Ectodermal cell (in vitro differentiated cells): ENCODE measurements at regions not wholly inside any gene's neighbourhood (a gene's known extent, or its start where the extent isn't known, plus 50 kb on each side); places are given as distances from the start of the nearest gene placed in this dataset.

Experiments
- H3K27ac ChIP-seq: 2 replicates; pipeline ENCODE4 v1.7.0; 2013; ENCODE audit warnings: mild to moderate bottlenecking, low read depth, low read length; ENCODE audit not compliant: insufficient read depth, poor library complexity, severe bottlenecking
- H3K27me3 ChIP-seq: 2 replicates; pipeline ENCODE4 v1.7.0; 2013; ENCODE audit warnings: mild to moderate bottlenecking, low read length; ENCODE audit not compliant: insufficient read depth, control insufficient read depth, poor library complexity, severe bottlenecking
- H3K36me3 ChIP-seq: one replicate; pipeline ENCODE4 v1.7.0; 2013; ENCODE audit warnings: low read length; ENCODE audit not compliant: control insufficient read depth, insufficient read depth
- H3K4me1 ChIP-seq: one replicate; pipeline ENCODE4 v1.7.0; 2013; ENCODE audit warnings: low read length; ENCODE audit not compliant: control insufficient read depth, insufficient read depth
- H3K4me3 ChIP-seq: 2 replicates; pipeline ENCODE4 v1.7.0; 2013; ENCODE audit warnings: low read depth, low read length, control low read depth; ENCODE audit not compliant: insufficient read depth
- H3K9me3 ChIP-seq: 2 replicates; pipeline ENCODE4 v1.7.0; 2013; ENCODE audit warnings: mild to moderate bottlenecking, low read length, moderate library complexity; ENCODE audit not compliant: control insufficient read depth
- WGBS, 2 experiments: methylation state at CpG; one replicate each; pipeline ENCODE4 v1.1.7; 2013; ENCODE audit warnings: missing lambda C conversion rate in 2 of 2; 5-methylcytosine and 5-hydroxymethylcytosine counted together

DNA sequence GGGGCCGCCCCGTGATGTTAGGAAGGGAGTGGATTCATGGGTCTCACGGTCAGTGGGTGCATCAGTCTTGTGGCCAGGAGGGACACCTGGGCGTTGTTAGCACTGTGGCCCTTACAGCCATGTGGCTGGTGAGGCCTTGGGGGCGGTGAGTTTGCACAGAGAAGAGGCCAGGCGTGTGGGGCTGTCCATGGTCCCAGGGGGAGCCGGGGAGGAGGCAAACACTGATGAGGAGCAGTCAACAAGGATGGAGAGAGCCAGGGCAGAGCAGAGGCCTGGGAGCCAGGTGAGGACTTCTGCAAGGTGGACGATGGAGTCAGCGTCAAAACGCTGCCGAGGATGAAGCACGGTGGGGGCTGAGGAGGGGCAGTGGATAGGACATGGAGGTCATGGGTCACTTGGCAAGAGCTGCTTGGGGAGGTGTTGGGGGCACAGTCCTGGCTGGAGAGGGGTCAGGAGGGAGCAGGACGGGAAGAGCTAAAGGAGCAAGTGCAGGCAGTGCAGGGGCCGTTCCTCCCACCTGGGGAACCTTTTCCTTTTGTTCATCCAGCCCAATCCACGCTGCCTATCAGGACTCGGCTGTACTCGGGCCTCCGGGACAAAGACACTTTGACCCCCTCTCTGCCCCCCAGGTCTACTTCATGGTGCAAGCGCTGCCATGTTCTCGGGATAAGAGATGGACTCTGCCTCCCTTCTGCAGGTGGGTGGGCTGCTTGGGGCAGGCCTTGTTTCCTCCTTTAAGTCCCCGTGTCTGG is 801.1 kb downstream of the TBC1D22A start:
- no peaks in the 10 kb centered on the region for H3K4me1 ChIP-seq
- H3K27me3 ChIP-seq: no peaks in the 10 kb centered on the region
- 82 to 86% methylated on average over 21 of the region's 21 CpGs for WGBS, 2 experiments
- H3K27ac ChIP-seq: no peak overlapping the region
- H3K9me3 ChIP-seq: peaks cover 7% of the 10 kb centered on the region
- H3K36me3 ChIP-seq: no peaks in the 10 kb centered on the region
- H3K4me3 ChIP-seq: no peak overlapping the region

DNA sequence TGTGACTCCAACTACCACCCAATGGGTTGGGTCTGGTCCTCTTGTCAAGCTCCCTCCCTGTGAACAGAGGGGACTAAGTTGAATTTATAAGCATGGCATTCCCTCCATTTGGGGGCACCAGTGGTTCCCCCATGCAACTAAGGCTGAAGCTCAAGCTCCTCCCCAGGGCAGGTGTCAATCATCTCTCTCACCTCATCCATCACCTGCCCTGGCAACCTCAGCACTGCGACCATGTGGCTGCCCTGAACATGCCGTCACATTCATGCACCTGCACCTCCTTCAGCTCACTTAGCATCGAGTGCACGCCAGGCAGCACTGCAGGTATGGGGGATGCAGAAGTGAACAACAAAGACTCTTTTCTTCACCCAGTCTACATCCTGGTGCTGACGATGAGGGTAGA is 799.3 kb downstream of the TBC1D22A start:
- 88 to 92% methylated on average over 5 of the region's 5 CpGs for WGBS, 2 experiments
- H3K27ac ChIP-seq: no peak overlapping the region
- no peaks in the 10 kb centered on the region for H3K36me3 ChIP-seq
- peaks cover 10% of the 10 kb centered on the region for H3K9me3 ChIP-seq
- no peaks in the 10 kb centered on the region for H3K4me1 ChIP-seq
- H3K27me3 ChIP-seq: no peaks in the 10 kb centered on the region
- no peak overlapping the region for H3K4me3 ChIP-seq

DNA sequence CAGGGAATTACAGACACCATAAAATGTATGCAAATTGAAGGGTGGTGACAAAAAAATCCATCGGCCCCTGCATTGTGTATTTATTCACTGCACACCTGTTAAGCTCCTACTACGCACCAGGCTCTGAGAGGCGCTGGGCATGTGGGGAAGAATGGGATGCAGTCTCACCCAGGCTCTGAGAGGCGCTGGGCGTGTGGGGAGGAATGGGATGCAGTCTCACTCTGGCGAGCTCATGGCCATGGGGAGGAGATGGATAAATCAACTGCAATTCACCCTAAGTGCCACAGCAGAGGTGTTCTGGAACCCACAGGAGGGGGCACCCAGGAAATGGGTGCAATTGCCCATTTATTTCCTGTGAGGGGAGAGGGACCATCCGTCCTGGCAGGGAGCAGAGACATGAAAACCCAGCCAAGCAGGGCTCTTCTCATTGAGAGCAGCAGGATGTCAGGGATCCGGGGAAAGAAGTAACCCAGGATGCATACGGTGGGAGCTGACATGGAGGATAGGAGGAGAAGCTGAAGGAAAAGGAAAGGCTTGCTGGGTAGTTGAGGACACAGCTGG is 798.7 kb downstream of the TBC1D22A start:
- 81 to 83% methylated on average over 9 of the region's 9 CpGs for WGBS, 2 experiments
- no peak overlapping the region for H3K27ac ChIP-seq

GRCh38 chr22:47558828-47559700 is 796.6 kb downstream of the TBC1D22A start:
- H3K27me3 ChIP-seq: no peaks in the 10 kb centered on the region
- WGBS, 2 experiments: 80 to 82% methylated on average over 16 of the region's 16 CpGs
- H3K36me3 ChIP-seq: no peaks in the 10 kb centered on the region

More for the DNA sequence above, 798.7 kb downstream of the TBC1D22A start:
- Histone ChIP-seq H3K4me1 (no peaks in the 10 kb centered on the region), H3K9me3 (peaks cover 10% of the 10 kb centered on the region), H3K27me3 (no peaks in the 10 kb centered on the region), H3K4me3 (no peak overlapping the region), H3K36me3 (no peaks in the 10 kb centered on the region)

DNA sequence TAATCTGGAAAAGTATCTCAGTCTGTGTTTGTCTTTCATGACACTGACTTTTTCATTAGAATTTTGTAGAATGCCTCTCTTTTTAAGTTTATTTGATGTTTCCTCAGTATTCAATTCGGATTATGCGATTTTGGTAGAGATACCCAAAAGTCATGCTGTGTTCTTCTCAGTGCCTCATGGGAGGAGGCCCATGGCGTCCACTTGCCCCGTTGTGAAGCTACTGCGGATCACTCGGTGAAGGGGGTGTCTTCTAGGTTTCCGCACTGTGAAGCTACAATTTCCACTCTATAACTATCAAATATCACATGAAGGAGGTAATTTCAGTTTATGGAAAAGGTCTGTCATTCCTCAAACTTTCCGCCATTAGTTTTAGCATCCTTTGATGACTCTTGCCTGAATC is 794.0 kb downstream of the TBC1D22A start:
- no peaks in the 10 kb centered on the region for H3K36me3 ChIP-seq
- no peaks in the 10 kb centered on the region for H3K27me3 ChIP-seq
- H3K9me3 ChIP-seq: peaks cover 6% of the 10 kb centered on the region
- WGBS, 2 experiments: 81 to 85% methylated on average over 5 to 8 of the region's 8 CpGs
- H3K4me3 ChIP-seq: no peak overlapping the region
- H3K4me1 ChIP-seq: no peaks in the 10 kb centered on the region
- H3K27ac ChIP-seq: no peak overlapping the region

More at GRCh38 chr22:47558828-47559700, 796.6 kb downstream of the TBC1D22A start:
- H3K4me1 ChIP-seq: no peaks in the 10 kb centered on the region
- H3K27ac ChIP-seq: no peak overlapping the region
- H3K9me3 ChIP-seq: peaks cover 6% of the 10 kb centered on the region
- no peak overlapping the region for H3K4me3 ChIP-seq

DNA sequence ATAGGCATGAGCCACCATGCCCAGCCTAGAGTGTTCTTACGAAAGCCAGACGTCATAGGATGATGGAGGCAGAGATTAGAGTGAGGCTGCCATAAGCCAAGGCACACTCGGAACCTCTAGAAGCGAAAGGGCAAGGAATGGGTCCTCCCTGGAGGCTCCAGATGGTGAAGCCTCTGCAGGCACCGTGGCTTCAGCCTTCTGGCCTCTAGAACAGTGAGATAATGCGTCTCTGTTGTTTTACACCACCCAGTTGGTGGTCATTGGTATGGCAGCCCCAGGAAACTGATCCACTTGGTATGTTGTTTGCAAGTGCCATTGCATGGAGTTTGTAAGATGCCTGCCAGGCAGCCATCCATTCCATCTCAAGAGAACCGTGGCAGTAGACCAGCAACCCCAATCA is 791.0 kb downstream of the TBC1D22A start:
- Histone ChIP-seq H3K9me3 (peaks cover 2% of the 10 kb centered on the region), H3K4me1 (no peaks in the 10 kb centered on the region), H3K4me3 (no peak overlapping the region), H3K36me3 (no peaks in the 10 kb centered on the region), H3K27me3 (no peaks in the 10 kb centered on the region), H3K27ac (no peak overlapping the region)
- 67 to 69% methylated on average over 7 of the region's 7 CpGs for WGBS, 2 experiments

GRCh38 chr22:47552541-47553205 is 790.2 kb downstream of the TBC1D22A start:
- Histone ChIP-seq H3K27me3 (no peaks in the 10 kb centered on the region), H3K4me1 (no peaks in the 10 kb centered on the region), H3K4me3 (no peak overlapping the region), H3K27ac (no peak overlapping the region), H3K9me3 (no peaks in the 10 kb centered on the region), H3K36me3 (no peaks in the 10 kb centered on the region)
- 82% methylated on average over 16 of the region's 16 CpGs for whole genome bisulfite sequencing, 2 experiments

DNA sequence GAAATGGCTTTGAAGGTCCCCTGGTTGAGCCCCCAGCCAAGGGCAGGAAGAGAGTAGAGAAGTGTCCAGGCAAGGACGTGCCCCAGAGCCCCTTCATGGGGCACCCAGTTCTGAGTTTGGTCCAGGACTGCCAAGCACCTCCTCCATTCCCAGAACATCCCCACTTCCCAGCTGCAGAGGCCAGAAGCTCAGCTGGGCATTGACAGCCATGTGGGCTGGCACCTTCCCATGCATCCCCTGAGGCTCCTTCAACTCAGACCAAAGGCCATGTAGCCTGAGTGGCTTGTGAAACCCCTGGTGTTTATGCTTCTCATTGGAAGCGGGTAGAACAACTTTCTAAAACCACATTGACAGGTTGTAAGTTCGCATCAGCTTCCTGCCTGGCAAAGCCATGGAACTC is 789.6 kb downstream of the TBC1D22A start:
- Histone ChIP-seq H3K27ac (no peak overlapping the region), H3K36me3 (no peaks in the 10 kb centered on the region), H3K4me3 (no peak overlapping the region), H3K4me1 (no peaks in the 10 kb centered on the region), H3K27me3 (no peaks in the 10 kb centered on the region), H3K9me3 (no peaks in the 10 kb centered on the region)
- 59 to 62% methylated on average over 3 of the region's 3 CpGs for WGBS, 2 experiments

GRCh38 chr22:47551431-47551775 is 789.0 kb downstream of the TBC1D22A start:
- 73 to 81% methylated on average over 7 of the region's 7 CpGs for WGBS, 2 experiments
- no peak overlapping the region for H3K4me3 ChIP-seq
- H3K27me3 ChIP-seq: no peaks in the 10 kb centered on the region
- no peak overlapping the region for H3K27ac ChIP-seq
- H3K9me3 ChIP-seq: no peaks in the 10 kb centered on the region
- H3K4me1 ChIP-seq: no peaks in the 10 kb centered on the region
- no peaks in the 10 kb centered on the region for H3K36me3 ChIP-seq
